Osteoblast (primary cell): ENCODE measurements at regions not wholly inside any gene's neighbourhood (a gene's known extent, or its start where the extent isn't known, plus 50 kb on each side); places are given as distances from the start of the nearest gene placed in this dataset.

Experiments used
- DNase-seq: peaks from one replicate; pipeline ENCODE4 v3.0.0; 2011; ENCODE audit warnings: low spot score, mixed read lengths; ENCODE audit not compliant: insufficient read length; ENCODE audit errors: missing footprints
- H2AFZ ChIP-seq: 2 replicates; pipeline ENCODE4 v1.6.0; 2011; ENCODE audit warnings: mild to moderate bottlenecking, low read length
- H3K27ac ChIP-seq: 2 replicates; pipeline ENCODE4 v1.5.1; 2011; ENCODE audit warnings: mild to moderate bottlenecking, low read depth, low read length, moderate library complexity
- H3K27me3 ChIP-seq: 2 replicates; pipeline ENCODE4 v1.6.0; 2012; ENCODE audit warnings: mild to moderate bottlenecking, control low read depth, inconsistent platforms, low read length, moderate library complexity; ENCODE audit not compliant: insufficient read depth
- H3K36me3 ChIP-seq: 2 replicates; pipeline ENCODE4 v1.5.1; 2011; ENCODE audit warnings: mild to moderate bottlenecking, low read length, control low read depth, moderate library complexity; ENCODE audit not compliant: insufficient read depth
- H3K4me1 ChIP-seq: 2 replicates; pipeline ENCODE4 v1.5.1; 2011; ENCODE audit warnings: mild to moderate bottlenecking, low read length, control low read depth, moderate library complexity; ENCODE audit not compliant: insufficient read depth
- H3K4me2 ChIP-seq: 2 replicates; pipeline ENCODE4 v1.6.0; 2011; ENCODE audit warnings: mild to moderate bottlenecking, low read length; ENCODE audit not compliant: insufficient read depth
- H3K4me3 ChIP-seq: fragments of 200-600 bp; sonication (generic); 3 replicates; pipeline ENCODE4 v1.5.1; 2012; ENCODE audit warnings: mild to moderate bottlenecking, low read length, inconsistent platforms; ENCODE audit not compliant: insufficient read depth
- H3K79me2 ChIP-seq: 2 replicates; pipeline ENCODE4 v1.6.0; 2012; ENCODE audit warnings: mild to moderate bottlenecking, low read length, control low read depth, inconsistent platforms; ENCODE audit not compliant: insufficient read depth
- H3K9me3 ChIP-seq: 2 replicates; pipeline ENCODE4 v1.5.1; 2011; ENCODE audit warnings: low read depth, low read length, control low read depth
- H4K20me1 ChIP-seq: 2 replicates; pipeline ENCODE4 v1.6.0; 2012; ENCODE audit warnings: mild to moderate bottlenecking, low read length, control low read depth; ENCODE audit not compliant: insufficient read depth
- TF ChIP-seq, protein P1 (sequence below): IDR thresholded peaks from 2 replicates; pipeline ENCODE4 v1.5.1; 2011; ENCODE audit warnings: mild to moderate bottlenecking, low read depth, low read length, moderate library complexity; ENCODE audit errors: extremely low read depth

- TF ChIP-seq, protein P1, sequence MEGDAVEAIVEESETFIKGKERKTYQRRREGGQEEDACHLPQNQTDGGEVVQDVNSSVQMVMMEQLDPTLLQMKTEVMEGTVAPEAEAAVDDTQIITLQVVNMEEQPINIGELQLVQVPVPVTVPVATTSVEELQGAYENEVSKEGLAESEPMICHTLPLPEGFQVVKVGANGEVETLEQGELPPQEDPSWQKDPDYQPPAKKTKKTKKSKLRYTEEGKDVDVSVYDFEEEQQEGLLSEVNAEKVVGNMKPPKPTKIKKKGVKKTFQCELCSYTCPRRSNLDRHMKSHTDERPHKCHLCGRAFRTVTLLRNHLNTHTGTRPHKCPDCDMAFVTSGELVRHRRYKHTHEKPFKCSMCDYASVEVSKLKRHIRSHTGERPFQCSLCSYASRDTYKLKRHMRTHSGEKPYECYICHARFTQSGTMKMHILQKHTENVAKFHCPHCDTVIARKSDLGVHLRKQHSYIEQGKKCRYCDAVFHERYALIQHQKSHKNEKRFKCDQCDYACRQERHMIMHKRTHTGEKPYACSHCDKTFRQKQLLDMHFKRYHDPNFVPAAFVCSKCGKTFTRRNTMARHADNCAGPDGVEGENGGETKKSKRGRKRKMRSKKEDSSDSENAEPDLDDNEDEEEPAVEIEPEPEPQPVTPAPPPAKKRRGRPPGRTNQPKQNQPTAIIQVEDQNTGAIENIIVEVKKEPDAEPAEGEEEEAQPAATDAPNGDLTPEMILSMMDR: no peak
- no peaks in the 10 kb centered on the region for H3K79me2 ChIP-seq
- H3K9me3 ChIP-seq: no peaks in the 10 kb centered on the region
- H3K27ac ChIP-seq: no peak overlapping the region
- H3K4me1 ChIP-seq: no peaks in the 10 kb centered on the region
- no peaks in the 10 kb centered on the region for H3K36me3 ChIP-seq
- H2AFZ ChIP-seq: no peak overlapping the region
- H4K20me1 ChIP-seq: no peaks in the 10 kb centered on the region
- DNase-seq: no peak
- no peaks in the 10 kb centered on the region for H3K27me3 ChIP-seq
- H3K4me2 ChIP-seq: no peak overlapping the region
- H3K4me3 ChIP-seq: no peak overlapping the region
These were observed 424.3 kb upstream of the ARID1B start for GRCh38 chr6:156352861-156353260.

GRCh38 chr6:156351346-156351966 is 425.7 kb upstream of the ARID1B start:
- H3K27me3 ChIP-seq: no peaks in the 10 kb centered on the region
- no peak overlapping the region for H2AFZ ChIP-seq
- no peaks in the 10 kb centered on the region for H3K9me3 ChIP-seq
- TF ChIP-seq, protein P1: no peak
- H3K27ac ChIP-seq: no peak overlapping the region
- H3K4me2 ChIP-seq: no peak overlapping the region
- no peaks in the 10 kb centered on the region for H3K4me1 ChIP-seq
- no peaks in the 10 kb centered on the region for H3K79me2 ChIP-seq
- H3K36me3 ChIP-seq: no peaks in the 10 kb centered on the region
- DNase-seq: no peak
- H4K20me1 ChIP-seq: no peaks in the 10 kb centered on the region
- H3K4me3 ChIP-seq: no peak overlapping the region

DNA sequence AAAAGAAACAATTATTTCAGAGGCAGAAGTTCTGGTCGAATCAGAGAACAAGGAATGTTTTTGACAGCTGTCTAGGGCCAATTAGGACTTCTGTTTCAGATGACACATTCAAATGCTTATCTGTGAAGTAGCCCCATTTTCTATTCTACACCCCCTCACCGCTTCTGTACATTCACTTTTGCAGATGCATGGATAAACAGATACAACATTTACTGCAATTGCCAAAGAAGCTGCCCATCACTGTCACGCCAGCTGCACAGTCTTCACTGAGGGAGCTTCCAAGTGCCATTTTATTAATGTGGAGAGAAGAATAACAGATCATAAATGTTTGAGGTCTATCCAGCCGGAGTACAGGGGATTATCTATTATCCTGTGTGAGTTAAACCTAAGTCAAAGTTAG is 426.8 kb upstream of the ARID1B start:
- Histone ChIP-seq H3K4me1 (no peaks in the 10 kb centered on the region), H3K9me3 (no peaks in the 10 kb centered on the region), H3K79me2 (no peaks in the 10 kb centered on the region), H3K4me2 (no peak overlapping the region), H3K27me3 (no peaks in the 10 kb centered on the region), H3K4me3 (no peak overlapping the region), H4K20me1 (no peaks in the 10 kb centered on the region), H2AFZ (no peak overlapping the region), H3K36me3 (no peaks in the 10 kb centered on the region), H3K27ac (no peak overlapping the region)
- TF ChIP-seq, protein P1: no peak
- no peak for DNase-seq

GRCh38 chr6:156348849-156349248 is 428.3 kb upstream of the ARID1B start:
- no peaks in the 10 kb centered on the region for H3K9me3 ChIP-seq
- H3K27me3 ChIP-seq: no peaks in the 10 kb centered on the region
- DNase-seq: no peak
- no peaks in the 10 kb centered on the region for H3K79me2 ChIP-seq
- H3K4me2 ChIP-seq: no peak overlapping the region
- H3K4me3 ChIP-seq: no peak overlapping the region
- H3K27ac ChIP-seq: no peak overlapping the region
- H4K20me1 ChIP-seq: no peaks in the 10 kb centered on the region
- no peak overlapping the region for H2AFZ ChIP-seq
- TF ChIP-seq, protein P1: no peak
- no peaks in the 10 kb centered on the region for H3K4me1 ChIP-seq
- H3K36me3 ChIP-seq: no peaks in the 10 kb centered on the region
